Stimulated activated CD4-positive, alpha-beta T cell treated with anti-CD3 and anti-CD28 coated beads, Interleukin-12 subunit alpha, Interleukin-12 subunit beta, amount 100 ng/mL, for 4 hours (primary cell): ENCODE measurements at regions not wholly inside any gene's neighbourhood (a gene's known extent, or its start where the extent isn't known, plus 50 kb on each side); places are given as distances from the start of the nearest gene placed in this dataset.
"Not testable (repeated sequence)": the region's sequence is repeated elsewhere in the genome, so short reads cannot be mapped to it uniquely, and the experiment has no call there.

ENCODE experiments used
- DNase-seq: peaks from one replicate; pipeline ENCODE4 v3.0.0-alpha.2; 2020

GRCh38 chr4:43457866-43458265 lies 565.4 kb downstream of the GRXCR1 start:
- DNase-seq: no peak

- no peak for DNase-seq
Observed at GRCh38 chr4:43458293-43458692, 565.8 kb downstream of the GRXCR1 start.

GRCh38 chr4:43471950-43472349 lies 579.4 kb downstream of the GRXCR1 start:
- DNase-seq: no peak

GRCh38 chr4:43481526-43481925 lies 589.0 kb downstream of the GRXCR1 start:
- DNase-seq: no peak

- DNase-seq: no peak
Observed at GRCh38 chr4:43485196-43485595, 592.7 kb downstream of the GRXCR1 start.

GRCh38 chr4:43496188-43496587 lies 603.7 kb downstream of the GRXCR1 start:
- DNase-seq: no peak

GRCh38 chr4:43496602-43497001 lies 604.1 kb downstream of the GRXCR1 start:
- no peak for DNase-seq

- DNase-seq: not testable (repeated sequence)
Observed at GRCh38 chr4:43505823-43506222, 613.3 kb downstream of the GRXCR1 start.

GRCh38 chr4:43512253-43512652 lies 619.7 kb downstream of the GRXCR1 start:
- no peak for DNase-seq

- no peak for DNase-seq
Observed at GRCh38 chr4:43525646-43526045, 633.1 kb downstream of the GRXCR1 start.

- DNase-seq: no peak
Observed at GRCh38 chr4:43547561-43547960, 655.0 kb downstream of the GRXCR1 start.

- no peak for DNase-seq
Observed at GRCh38 chr4:43550981-43551627, 658.6 kb downstream of the GRXCR1 start.

GRCh38 chr4:43556262-43556661 lies 663.7 kb downstream of the GRXCR1 start:
- no peak for DNase-seq

- no peak for DNase-seq
Observed at GRCh38 chr4:43560047-43560446, 667.5 kb downstream of the GRXCR1 start.

GRCh38 chr4:43564107-43564506 lies 671.6 kb downstream of the GRXCR1 start:
- DNase-seq: no peak

GRCh38 chr4:43564591-43564990 lies 672.1 kb downstream of the GRXCR1 start:
- no peak for DNase-seq

GRCh38 chr4:43567644-43568043 lies 675.1 kb downstream of the GRXCR1 start:
- DNase-seq: no peak

GRCh38 chr4:43586813-43587212 lies 694.3 kb downstream of the GRXCR1 start:
- no peak for DNase-seq

GRCh38 chr4:43587758-43588157 lies 695.2 kb downstream of the GRXCR1 start:
- DNase-seq: no peak

GRCh38 chr4:43607400-43607799 lies 714.9 kb downstream of the GRXCR1 start:
- DNase-seq: no peak

- DNase-seq: no peak
Observed at GRCh38 chr4:43607827-43608461, 715.4 kb downstream of the GRXCR1 start.

GRCh38 chr4:43619219-43619618 lies 726.7 kb downstream of the GRXCR1 start:
- DNase-seq: no peak

- not testable (repeated sequence) for DNase-seq
Observed at GRCh38 chr4:43637893-43638292, 745.4 kb downstream of the GRXCR1 start.

- DNase-seq: no peak
Observed at GRCh38 chr4:43651991-43652390, 759.5 kb downstream of the GRXCR1 start.

- DNase-seq: not testable (repeated sequence)
Observed at GRCh38 chr4:43659547-43659946, 767.0 kb downstream of the GRXCR1 start.
